AG10803 (cell line): ENCODE measurements at regions not wholly inside any gene's neighbourhood (a gene's known extent, or its start where the extent isn't known, plus 50 kb on each side); places are given as distances from the start of the nearest gene placed in this dataset.

Experiments used
- DNase-seq: peaks from one replicate; pipeline ENCODE4 v3.0.0; 2010; ENCODE audit warnings: low read depth
- H3K4me3 ChIP-seq: 2 replicates; pipeline ENCODE4 v1.5.1; 2011; ENCODE audit warnings: mild to moderate bottlenecking, low read length, control low read depth
- TF ChIP-seq, protein P1 (sequence below): conservative IDR thresholded peaks from 2 replicates; pipeline ENCODE4 v1.5.1; 2011; ENCODE audit warnings: mild to moderate bottlenecking, low read length, control low read depth, inconsistent platforms

DNA sequence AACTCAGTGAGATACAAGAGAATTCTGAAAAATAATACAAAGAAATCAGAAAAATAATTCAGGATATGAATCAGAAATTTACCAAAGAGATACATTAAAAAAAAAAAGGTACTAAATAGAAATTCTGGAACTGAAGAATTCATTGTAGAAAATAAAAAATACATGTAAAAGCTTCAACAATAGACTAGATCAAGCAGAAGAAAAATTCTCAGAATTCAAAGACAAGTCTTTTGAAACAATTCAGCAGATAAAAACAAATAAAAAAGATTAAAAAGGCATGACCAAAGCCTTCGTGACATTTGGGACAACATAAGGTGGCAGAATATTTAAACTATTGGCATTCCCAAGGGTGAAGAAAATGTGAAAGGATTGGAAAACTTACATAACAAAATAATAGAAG, 133.1 kb upstream of the CNOT2 start:
- TF ChIP-seq, protein P1, sequence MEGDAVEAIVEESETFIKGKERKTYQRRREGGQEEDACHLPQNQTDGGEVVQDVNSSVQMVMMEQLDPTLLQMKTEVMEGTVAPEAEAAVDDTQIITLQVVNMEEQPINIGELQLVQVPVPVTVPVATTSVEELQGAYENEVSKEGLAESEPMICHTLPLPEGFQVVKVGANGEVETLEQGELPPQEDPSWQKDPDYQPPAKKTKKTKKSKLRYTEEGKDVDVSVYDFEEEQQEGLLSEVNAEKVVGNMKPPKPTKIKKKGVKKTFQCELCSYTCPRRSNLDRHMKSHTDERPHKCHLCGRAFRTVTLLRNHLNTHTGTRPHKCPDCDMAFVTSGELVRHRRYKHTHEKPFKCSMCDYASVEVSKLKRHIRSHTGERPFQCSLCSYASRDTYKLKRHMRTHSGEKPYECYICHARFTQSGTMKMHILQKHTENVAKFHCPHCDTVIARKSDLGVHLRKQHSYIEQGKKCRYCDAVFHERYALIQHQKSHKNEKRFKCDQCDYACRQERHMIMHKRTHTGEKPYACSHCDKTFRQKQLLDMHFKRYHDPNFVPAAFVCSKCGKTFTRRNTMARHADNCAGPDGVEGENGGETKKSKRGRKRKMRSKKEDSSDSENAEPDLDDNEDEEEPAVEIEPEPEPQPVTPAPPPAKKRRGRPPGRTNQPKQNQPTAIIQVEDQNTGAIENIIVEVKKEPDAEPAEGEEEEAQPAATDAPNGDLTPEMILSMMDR: no peak
- H3K4me3 ChIP-seq: no peak overlapping the region
- DNase-seq: no peak

- TF ChIP-seq, protein P1: no peak
- H3K4me3 ChIP-seq: no peak overlapping the region
- no peak for DNase-seq
Observed at GRCh38 chr12:70117670-70118069, 125.6 kb upstream of the CNOT2 start.

GRCh38 chr12:70120970-70121369, 122.3 kb upstream of the CNOT2 start:
- TF ChIP-seq, protein P1: no peak
- no peak for DNase-seq
- H3K4me3 ChIP-seq: no peak overlapping the region

DNA sequence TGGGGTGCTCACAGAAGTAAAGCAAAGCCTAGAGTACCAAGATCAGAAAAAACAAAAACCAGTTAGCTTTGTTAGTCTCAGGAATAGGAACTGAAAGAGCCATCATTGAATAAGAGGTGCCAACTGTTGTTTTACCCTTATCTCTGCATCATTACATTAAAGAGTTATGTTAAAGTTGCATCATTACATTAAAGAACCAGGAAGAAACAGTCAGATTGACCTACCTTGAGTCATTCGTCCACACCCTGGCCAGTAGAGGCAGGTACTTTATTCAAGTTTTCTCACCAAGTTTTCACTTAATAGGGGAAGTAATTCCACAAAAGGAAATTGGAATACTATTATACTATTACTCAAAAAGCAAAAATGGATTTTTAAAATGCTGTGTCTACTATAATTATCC, 121.7 kb upstream of the CNOT2 start:
- no peak for DNase-seq
- no peak overlapping the region for H3K4me3 ChIP-seq
- TF ChIP-seq, protein P1: no peak

- TF ChIP-seq, protein P1: no peak
- DNase-seq: no peak
- H3K4me3 ChIP-seq: no peak overlapping the region
Observed at GRCh38 chr12:70122804-70123203, 120.4 kb upstream of the CNOT2 start.

- TF ChIP-seq, protein P1: no peak
- no peak for DNase-seq
Observed at GRCh38 chr12:70149013-70149412, 94.2 kb upstream of the CNOT2 start.

GRCh38 chr12:70149665-70150064, 93.6 kb upstream of the CNOT2 start:
- no peak for DNase-seq
- TF ChIP-seq, protein P1: no peak
- H3K4me3 ChIP-seq: no peak overlapping the region

More at GRCh38 chr12:70149013-70149412, 94.2 kb upstream of the CNOT2 start:
- H3K4me3 ChIP-seq: no peak overlapping the region
